GM23338 (cell line): ENCODE measurements at regions not wholly inside any gene's neighbourhood (a gene's known extent, or its start where the extent isn't known, plus 50 kb on each side); places are given as distances from the start of the nearest gene placed in this dataset.

Experiments used
- ATAC-seq: fragments of 200-7000 bp; cut with Tn5 transposase; 3 replicates; pipeline ENCODE4 v1.9.1; 2020
- DNase-seq: peaks from one replicate; pipeline ENCODE4 v3.0.0-alpha.2; 2015; ENCODE audit warnings: low spot score
- H2AFZ ChIP-seq: fragments of 200-600 bp; sonication (generic); 2 replicates; pipeline ENCODE4 v1.8.0; 2016; ENCODE audit warnings: antibody characterized with exemption, mild to moderate bottlenecking, moderate library complexity
- H3F3A ChIP-seq: fragments of 200-600 bp; sonication (generic); replicated peaks from 2 replicates; pipeline ENCODE4 v1.8.0; 2017; ENCODE audit warnings: antibody characterized with exemption, mixed run types, low read depth
- H3K27ac ChIP-seq: fragments of 200-600 bp; sonication (generic); 2 replicates; pipeline ENCODE4 v1.6.1; 2016; ENCODE audit warnings: low read depth
- H3K27me3 ChIP-seq: fragments of 200-600 bp; sonication (generic); 2 replicates; pipeline ENCODE4 v1.8.0; 2016; ENCODE audit warnings: mild to moderate bottlenecking, mixed run types, moderate library complexity; ENCODE audit not compliant: insufficient read depth
- H3K36me3 ChIP-seq: fragments of 200-600 bp; sonication (generic); 2 replicates; pipeline ENCODE4 v1.8.0; 2016; ENCODE audit warnings: mild to moderate bottlenecking; ENCODE audit not compliant: insufficient read depth
- H3K4me1 ChIP-seq: fragments of 200-600 bp; sonication (generic); 2 replicates; pipeline ENCODE4 v1.8.0; 2016; ENCODE audit warnings: mild to moderate bottlenecking, moderate library complexity; ENCODE audit not compliant: insufficient read depth
- H3K4me2 ChIP-seq: fragments of 200-600 bp; sonication (generic); 2 replicates; pipeline ENCODE4 v1.7.1; 2017; ENCODE audit warnings: mixed run types
- H3K4me3 ChIP-seq: fragments of 200-600 bp; sonication (generic); 2 replicates; pipeline ENCODE4 v1.6.1; 2016; ENCODE audit warnings: mixed run types
- H3K79me2 ChIP-seq: fragments of 200-600 bp; sonication (generic); replicated peaks from 2 replicates; pipeline ENCODE4 v1.8.0; 2017; ENCODE audit warnings: mild to moderate bottlenecking; ENCODE audit not compliant: insufficient read depth
- H3K9me2 ChIP-seq: fragments of 200-600 bp; sonication (generic); 2 replicates; pipeline ENCODE4 v1.8.0; 2017; ENCODE audit not compliant: insufficient read depth
- H4K20me1 ChIP-seq: fragments of 200-600 bp; sonication (generic); replicated peaks from 2 replicates; pipeline ENCODE4 v1.8.0; 2017; ENCODE audit warnings: mild to moderate bottlenecking; ENCODE audit not compliant: insufficient read depth
- H3K27ac Mint-ChIP-seq: 2 replicates; pipeline ENCODE4 v1.8.0; 2020; ENCODE audit warnings: inconsistent platforms, mild to moderate bottlenecking, moderate library complexity, mixed read lengths
- H3K27me3 Mint-ChIP-seq: 3 replicates; pipeline ENCODE4 v1.8.0; 2022; ENCODE audit warnings: low read depth, mild to moderate bottlenecking, moderate library complexity, mixed read lengths, inconsistent platforms; ENCODE audit not compliant: insufficient read depth, poor library complexity
- H3K36me3 Mint-ChIP-seq: 3 replicates; pipeline ENCODE4 v1.8.0; 2021; ENCODE audit warnings: low read depth, mild to moderate bottlenecking, inconsistent platforms, moderate library complexity, mixed read lengths
- H3K4me1 Mint-ChIP-seq: 3 replicates; pipeline ENCODE4 v1.8.0; 2020; ENCODE audit warnings: mild to moderate bottlenecking, inconsistent platforms, mixed read lengths
- H3K4me3 Mint-ChIP-seq: 3 replicates; pipeline ENCODE4 v1.8.0; 2021; ENCODE audit warnings: moderate library complexity, mild to moderate bottlenecking, inconsistent platforms, mixed read lengths
- H3K9me3 Mint-ChIP-seq: 3 replicates; pipeline ENCODE4 v1.8.0; 2020; ENCODE audit warnings: moderate library complexity, mild to moderate bottlenecking, inconsistent platforms, mixed read lengths
- CREB1 ChIP-seq: fragments of 250-450 bp; sonication (Bioruptor Pico); IDR thresholded peaks from 2 replicates; pipeline ENCODE4 v1.5.0; 2020; ENCODE audit warnings: low read depth, mild to moderate bottlenecking, moderate library complexity
- ETS1 ChIP-seq: IDR thresholded peaks from 2 replicates; pipeline ENCODE4 v1.6.1; 2016; ENCODE audit warnings: antibody characterized with exemption
- EZH2 ChIP-seq: fragments of 200-600 bp; sonication (generic); IDR thresholded peaks from one replicate; pipeline ENCODE4 v1.8.0; 2017; ENCODE audit warnings: antibody characterized with exemption, mild to moderate bottlenecking, low read depth; ENCODE audit not compliant: unreplicated experiment
- EZH2phosphoT487 ChIP-seq: fragments of 200-600 bp; sonication (generic); IDR thresholded peaks from one replicate; pipeline ENCODE4 v1.8.1; 2018; ENCODE audit warnings: antibody characterized with exemption; ENCODE audit not compliant: unreplicated experiment
- NANOG ChIP-seq: IDR thresholded peaks from 2 replicates; pipeline ENCODE4 v1.6.1; 2016; ENCODE audit warnings: antibody characterized with exemption, borderline replicate concordance
- REST ChIP-seq: IDR thresholded peaks from one replicate; pipeline ENCODE4 v1.6.1; 2018; ENCODE audit warnings: antibody characterized with exemption; ENCODE audit not compliant: unreplicated experiment
- ZNF331 ChIP-seq: fragments of 250-450 bp; sonication (Bioruptor Pico); IDR thresholded peaks from 2 replicates; pipeline ENCODE4 v1.5.0; 2020; ENCODE audit warnings: low read depth, mild to moderate bottlenecking, moderate library complexity
- ZNF462 ChIP-seq: fragments of 250-450 bp; sonication (Bioruptor Pico); IDR thresholded peaks from 2 replicates; pipeline ENCODE4 v1.5.0; 2020; ENCODE audit warnings: mild to moderate bottlenecking, moderate library complexity

- TF ChIP-seq REST (no peak), EZH2 (no peak), ETS1 (no peak), CREB1 (CRISPR knock-in tag) (no peak)
Measured at GRCh38 chr10:10043083-10043482, 974.6 kb upstream of the CELF2 start (continued).

GRCh38 chr10:10044922-10045764 lies 972.5 kb upstream of the CELF2 start:
- no peaks in the 10 kb centered on the region for H3F3A ChIP-seq
- Mint-ChIP-seq H3K36me3 (no peaks in the 10 kb centered on the region), H3K4me3 (no peak overlapping the region), H3K9me3 (peaks cover 5% of the 10 kb centered on the region; the same call in 2 of the 3 replicates), H3K27ac (no peak overlapping the region), H3K27me3 (peaks cover 2% of the 10 kb centered on the region), H3K4me1 (no peaks in the 10 kb centered on the region)
- H3K36me3 ChIP-seq = no peaks in the 10 kb centered on the region
- no peaks in the 10 kb centered on the region for H3K79me2 ChIP-seq
- no peaks in the 10 kb centered on the region for H3K27me3 ChIP-seq
- H3K4me2 ChIP-seq = no peak overlapping the region
- DNase-seq = no peak
- H2AFZ ChIP-seq = peak overlapping the region; percentile 63; the same call in 1 of the 2 replicates
- no peak for ATAC-seq
- H3K4me3 ChIP-seq = no peak overlapping the region
- no peak overlapping the region for H3K27ac ChIP-seq
- no peaks in the 10 kb centered on the region for H4K20me1 ChIP-seq
- H3K4me1 ChIP-seq = no peaks in the 10 kb centered on the region
- H3K9me2 ChIP-seq = peaks cover 4% of the 10 kb centered on the region
- no peak for TF ChIP-seq EZH2
- TF ChIP-seq REST = no peak
- TF ChIP-seq NANOG = no peak
- TF ChIP-seq ZNF331 = no peak
- TF ChIP-seq EZH2phosphoT487 = no peak
- no peak for TF ChIP-seq ZNF462 (CRISPR knock-in tag)
